Motor neuron (in vitro differentiated cells): ENCODE measurements at regions not wholly inside any gene's neighbourhood (a gene's known extent, or its start where the extent isn't known, plus 50 kb on each side); places are given as distances from the start of the nearest gene placed in this dataset.

Source experiments
- ATAC-seq, 8 experiments: fragments of 200-7000 bp; cut with Tn5 transposase; replicated peaks in 6 of 8; 2 replicates each; pipeline ENCODE4 v1.8.0; 2021; ENCODE audit warnings: mild to moderate bottlenecking in 8 of 8, moderate library complexity in 8 of 8
- H3K27ac ChIP-seq, 2 donors: fragments of 250-450 bp; sonication (Bioruptor Pico); 2 replicates each; pipeline ENCODE4 v1.9.0; 2021; ENCODE audit warnings: antibody characterized with exemption in 2 of 2, mild to moderate bottlenecking in 2 of 2, moderate library complexity in 1 of 2
- H3K4me1 ChIP-seq, 2 donors: fragments of 250-450 bp; sonication (Bioruptor Pico); replicated peaks in 1 of 2; 2 replicates each; pipeline ENCODE4 v1.6.1; 2021; ENCODE audit warnings: antibody characterized with exemption in 2 of 2, mild to moderate bottlenecking in 2 of 2, moderate library complexity in 1 of 2
- H3K4me3 ChIP-seq, 5 donors: fragments of 250-450 bp; sonication (Bioruptor Pico); 2 replicates each; pipeline ENCODE4 v1.9.0; 2021; ENCODE audit warnings: antibody characterized with exemption in 5 of 5, mild to moderate bottlenecking in 5 of 5, moderate library complexity in 4 of 5
- WGBS, 10 experiments: fragments of 450-650 bp; shearing (Covaris generic); methylation state at CpG; one replicate each; pipeline ENCODE4 v1.0.0; 2022; 5-methylcytosine and 5-hydroxymethylcytosine counted together
- in situ Hi-C, 9 experiments: fragments of 400-800 bp; cut with MboI; loops; one replicate each; pipeline ENCODE4 v1.15.0; 2021; ENCODE audit warnings: low sequenced_read_pairs in 9 of 9, low pct_unique_long_range_greater_than_20kb in 2 of 9; ENCODE audit not compliant: unreplicated experiment in 9 of 9

DNA sequence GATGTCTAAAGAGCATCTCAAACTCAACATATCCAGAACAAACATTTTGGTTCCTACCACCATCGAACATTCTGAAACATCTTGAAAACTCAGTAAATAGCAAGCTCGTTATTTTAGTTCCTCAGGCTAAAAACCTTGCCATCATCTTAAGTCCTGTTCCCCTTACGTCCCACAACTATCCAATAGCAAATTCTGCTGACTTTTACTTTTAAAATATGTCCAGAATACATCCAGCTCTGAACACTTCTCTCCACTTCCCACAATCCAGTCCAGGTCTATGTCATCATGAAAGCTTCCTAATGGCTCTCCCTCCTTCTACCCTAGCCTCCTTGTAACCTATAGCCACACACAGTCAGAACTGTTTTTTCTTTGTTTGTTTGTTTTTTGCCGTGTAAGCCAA is 279.9 kb downstream of the IPO8 start:
- H3K27ac ChIP-seq, result no peak overlapping the region
- 53 to 94% (median 75%) methylated on average over 2 to 4 of the region's 4 CpGs; no CpG with 5 or more reads in 1 of the 10 experiments for WGBS, 10 experiments
- no peak overlapping the region for H3K4me3 ChIP-seq
- no peak for ATAC-seq
- no peaks in the 10 kb centered on the region for H3K4me1 ChIP-seq
- in situ Hi-C loops, result no loop called here

DNA sequence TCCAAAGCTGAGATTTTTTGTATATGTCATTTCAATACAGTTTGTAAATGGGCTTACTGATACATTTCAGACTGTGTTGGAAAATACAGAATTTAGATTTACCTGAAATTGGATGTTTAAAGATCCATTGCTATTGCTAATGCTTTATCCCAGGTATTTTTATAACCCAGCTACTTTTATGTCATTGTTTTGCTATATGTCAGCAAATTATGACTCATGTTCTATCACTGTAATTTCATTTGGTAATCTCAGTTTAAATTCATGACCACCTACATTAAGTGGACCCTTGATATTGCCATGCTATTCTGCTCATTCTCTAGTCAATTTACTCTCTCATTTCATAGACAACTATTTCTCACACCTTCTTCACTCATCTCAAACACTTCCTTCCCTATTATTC is 281.2 kb downstream of the IPO8 start:
- no peak for ATAC-seq
- H3K4me1 ChIP-seq, result no peaks in the 10 kb centered on the region
- H3K27ac ChIP-seq, result no peak overlapping the region
- no peak overlapping the region for H3K4me3 ChIP-seq
- in situ Hi-C loops, result no loop called here

- ATAC-seq, result no peak
- H3K4me1 ChIP-seq, result no peaks in the 10 kb centered on the region
- H3K27ac ChIP-seq, result no peak overlapping the region
- no peak overlapping the region for H3K4me3 ChIP-seq
- in situ Hi-C loops, result no loop called here
Measured at GRCh38 chr12:30400349-30400748, 295.3 kb downstream of the IPO8 start.

GRCh38 chr12:30399859-30400258 is 295.8 kb downstream of the IPO8 start:
- in situ Hi-C loops, result no loop called here
- Histone ChIP-seq H3K4me1 (no peaks in the 10 kb centered on the region), H3K4me3 (no peak overlapping the region), H3K27ac (no peak overlapping the region)
- ATAC-seq, result no peak
- 33 to 100% (median 60%) methylated on average over 1 to 2 of the region's 2 CpGs; no CpG with 5 or more reads in 2 of the 10 experiments for WGBS, 10 experiments

DNA sequence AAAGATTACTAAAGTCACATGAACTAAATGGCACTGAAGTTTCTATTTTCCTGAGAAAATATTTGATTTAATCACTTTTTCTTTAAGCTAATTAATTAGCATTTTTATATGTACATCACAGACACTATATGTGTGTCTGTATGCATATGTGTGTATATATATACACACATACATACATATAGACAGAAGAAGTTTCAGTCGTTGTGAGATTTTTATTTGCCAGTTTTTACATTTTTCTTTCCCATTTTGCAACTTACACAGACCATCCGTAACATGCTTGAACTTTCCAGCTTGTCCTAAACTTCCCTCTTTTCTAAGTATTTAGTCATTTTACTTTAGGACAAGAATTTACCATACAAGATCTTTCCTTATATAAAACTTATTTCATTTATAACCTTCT is 299.1 kb downstream of the IPO8 start:
- Histone ChIP-seq H3K4me3 (no peak overlapping the region), H3K4me1 (no peaks in the 10 kb centered on the region), H3K27ac (no peak overlapping the region)
- WGBS, 10 experiments, result 39 to 83% (median 63%) methylated on average over 1 to 2 of the region's 2 CpGs; no CpG with 5 or more reads in 2 of the 10 experiments
- in situ Hi-C loops, result no loop called here
- no peak for ATAC-seq

GRCh38 chr12:30395190-30395589 is 300.5 kb downstream of the IPO8 start:
- no peak overlapping the region for H3K27ac ChIP-seq
- in situ Hi-C loops, result no loop called here
- H3K4me1 ChIP-seq, result no peaks in the 10 kb centered on the region
- no peak overlapping the region for H3K4me3 ChIP-seq
- 0 to 100% (median 50%) methylated on average over 1 to 3 of the region's 3 CpGs; no CpG with 5 or more reads in 3 of the 10 experiments for WGBS, 10 experiments
- ATAC-seq, result no peak

DNA sequence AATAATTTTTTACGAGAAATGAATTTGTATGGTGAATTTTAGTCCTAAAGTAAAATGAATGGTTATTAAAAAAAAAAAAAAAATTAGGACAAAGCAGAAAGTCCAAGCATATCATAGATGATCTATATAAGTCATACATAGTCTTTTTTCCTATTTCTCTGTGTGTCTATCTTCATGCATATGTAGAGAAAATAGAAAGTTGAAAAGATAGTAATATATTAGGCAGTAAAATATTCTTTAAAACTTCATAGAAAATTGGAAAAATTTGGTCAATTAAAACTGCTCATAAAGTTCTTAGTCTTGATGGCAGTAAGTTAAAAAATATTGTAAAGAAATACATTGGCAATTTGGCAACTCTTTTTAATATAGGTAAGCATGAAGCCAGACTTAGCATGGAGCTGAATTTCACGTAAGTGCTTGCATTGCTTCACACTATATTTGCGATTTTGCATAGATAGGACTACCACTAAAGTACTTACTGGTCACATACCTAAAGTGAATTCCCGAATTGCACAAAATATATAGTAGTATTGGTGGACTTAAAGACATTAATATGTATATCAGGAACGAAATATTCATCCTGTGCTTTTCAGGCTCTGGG is 303.8 kb downstream of the IPO8 start:
- no peak overlapping the region for H3K4me3 ChIP-seq
- H3K4me1 ChIP-seq, result no peaks in the 10 kb centered on the region
- ATAC-seq, result no peak
- in situ Hi-C loops, result no loop called here
- no peak overlapping the region for H3K27ac ChIP-seq
- 10 to 73% (median 55%) methylated on average over 2 to 5 of the region's 5 CpGs for WGBS, 10 experiments

- in situ Hi-C loops, result no loop called here
- no peak overlapping the region for H3K4me3 ChIP-seq
- ATAC-seq, result no peak
- no peak overlapping the region for H3K27ac ChIP-seq
- H3K4me1 ChIP-seq, result peaks cover 0 to 3% of the 10 kb centered on the region in 2 donors
- 5 to 95% (median 72%) methylated on average over 3 to 4 of the region's 4 CpGs for WGBS, 10 experiments
Measured at GRCh38 chr12:30385706-30386105, 310.0 kb downstream of the IPO8 start.

GRCh38 chr12:30384976-30385375 is 310.7 kb downstream of the IPO8 start:
- no peak for ATAC-seq

GRCh38 chr12:30378307-30378706 is 317.4 kb downstream of the IPO8 start:
- H3K27ac ChIP-seq, result no peak overlapping the region
- in situ Hi-C loops, result no loop called here
- no peak for ATAC-seq
- H3K4me3 ChIP-seq, result no peak overlapping the region
- 67 to 100% (median 86%) methylated on average over 1 of the region's 1 CpG; no CpG with 5 or more reads in 5 of the 10 experiments for whole genome bisulfite sequencing, 10 experiments
- H3K4me1 ChIP-seq, result no peaks in the 10 kb centered on the region

More at GRCh38 chr12:30384976-30385375, 310.7 kb downstream of the IPO8 start:
- in situ Hi-C loops, result no loop called here
- Histone ChIP-seq H3K27ac (no peak overlapping the region), H3K4me3 (no peak overlapping the region), H3K4me1 (peaks cover 0 to 3% of the 10 kb centered on the region in 2 donors)
- 43 to 100% (median 83%) methylated on average over 1 of the region's 1 CpG; no CpG with 5 or more reads in 3 of the 10 experiments for WGBS, 10 experiments

DNA sequence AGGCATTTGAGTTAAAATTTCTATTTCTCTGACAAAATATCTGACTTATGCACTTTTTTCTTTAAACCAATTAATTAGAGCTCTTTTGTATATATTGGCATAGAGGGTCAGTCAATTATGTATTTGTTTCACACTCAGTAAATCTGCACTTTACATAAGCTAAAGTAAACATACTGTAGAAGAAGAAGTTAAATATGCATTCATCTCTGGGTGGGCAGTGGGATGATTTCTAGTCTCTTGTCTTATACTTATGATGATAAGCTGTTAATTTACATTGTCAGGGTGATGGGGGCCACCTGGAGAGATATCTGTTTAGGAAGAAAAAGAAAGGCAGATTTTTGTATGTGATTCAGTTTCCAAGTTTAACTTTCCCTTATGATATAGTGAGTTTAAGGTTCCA is 330.8 kb downstream of the IPO8 start:
- Histone ChIP-seq H3K4me1 (no peaks in the 10 kb centered on the region), H3K27ac (no peak overlapping the region), H3K4me3 (no peak overlapping the region)
- in situ Hi-C loops, result no loop called here
- peak in 1 of 8 experiments; percentile 62 for ATAC-seq

- no peak overlapping the region for H3K4me3 ChIP-seq
- no peak overlapping the region for H3K27ac ChIP-seq
- peaks cover 0 to 3% of the 10 kb centered on the region in 2 donors for H3K4me1 ChIP-seq
- peak in 2 of 8 experiments; percentile 58 to 99 for ATAC-seq
- in situ Hi-C loops, result no loop called here
- 0 to 100% (median 36%) methylated on average over 1 of the region's 1 CpG; no CpG with 5 or more reads in 2 of the 10 experiments for WGBS, 10 experiments
Measured at GRCh38 chr12:30361145-30361544, 334.5 kb downstream of the IPO8 start.

DNA sequence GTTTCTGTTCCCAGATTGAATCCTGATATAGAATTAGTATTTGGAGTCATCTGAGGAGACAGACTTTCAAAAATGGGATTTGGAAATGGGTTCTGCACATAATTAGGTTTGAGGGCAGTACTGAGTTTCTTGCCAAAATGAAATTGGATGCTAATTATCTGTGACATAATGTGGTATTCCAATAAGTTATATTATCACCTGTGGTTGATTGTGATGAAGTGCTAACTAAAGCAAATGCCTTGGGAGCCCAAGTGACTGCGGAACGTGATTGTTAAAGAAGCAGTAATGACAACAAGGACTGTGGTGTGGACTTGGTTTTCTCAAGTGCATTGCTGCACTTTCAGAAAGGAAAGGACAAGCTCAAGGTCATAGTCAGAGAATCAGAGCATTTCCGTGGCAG is 337.0 kb downstream of the IPO8 start:
- in situ Hi-C loops, result no loop called here
- ATAC-seq, result no peak
- 42 to 100% (median 86%) methylated on average over 1 to 3 of the region's 3 CpGs; no CpG with 5 or more reads in 1 of the 10 experiments for WGBS, 10 experiments
- Histone ChIP-seq H3K27ac (no peak overlapping the region), H3K4me3 (no peak overlapping the region), H3K4me1 (peaks cover 0 to 3% of the 10 kb centered on the region in 2 donors)

DNA sequence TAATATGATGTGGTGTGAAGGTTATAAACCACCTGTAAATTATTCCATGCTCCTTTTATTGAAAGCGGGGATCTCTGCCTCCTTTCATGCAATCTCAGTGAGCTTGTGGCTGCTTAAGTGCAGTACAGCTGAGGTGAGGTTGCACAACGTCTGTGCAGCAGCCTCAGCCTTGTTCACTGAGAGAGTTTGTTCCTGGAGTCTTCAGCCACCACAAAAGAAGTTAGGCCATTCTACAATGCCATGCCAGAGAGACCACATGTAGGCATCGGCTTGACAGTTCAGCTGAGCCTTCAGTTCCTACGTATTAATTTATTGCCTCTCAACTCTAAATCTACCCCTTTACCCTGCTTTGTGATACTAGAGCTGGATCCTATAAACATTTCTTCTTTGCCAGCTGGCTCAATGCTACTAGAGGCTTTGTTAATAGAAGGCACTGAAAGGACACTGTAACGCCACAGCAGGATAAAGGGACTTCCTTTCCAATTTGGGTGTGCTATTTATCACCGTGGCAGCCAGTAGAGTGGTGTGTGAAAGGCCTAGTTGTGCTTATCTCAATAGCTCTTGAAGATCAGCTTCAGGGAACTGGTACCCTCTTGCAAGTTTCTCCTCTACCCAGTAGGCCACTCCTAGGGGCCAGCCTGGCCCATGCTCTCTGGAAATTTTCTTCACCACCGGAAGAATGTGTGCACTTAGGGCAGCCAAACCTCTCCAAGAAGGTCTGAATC is 337.7 kb downstream of the IPO8 start:
- 27 to 75% (median 60%) methylated on average over 2 to 7 of the region's 7 CpGs; no CpG with 5 or more reads in 1 of the 10 experiments for WGBS, 10 experiments
- H3K27ac ChIP-seq, result no peak overlapping the region
- peaks cover 0 to 3% of the 10 kb centered on the region in 2 donors for H3K4me1 ChIP-seq
- no peak overlapping the region for H3K4me3 ChIP-seq
- in situ Hi-C loops, result no loop called here
- peak in 2 of 8 experiments; percentile 16 to 27 for ATAC-seq
